NCI-H1048 (cell line): ENCODE measurements at regions not wholly inside any gene's neighbourhood (a gene's known extent, or its start where the extent isn't known, plus 50 kb on each side); places are given as distances from the start of the nearest gene placed in this dataset.
A peak's percentile ranks its signal among the peaks of the same experiment; 100 is the strongest.

Experiments used
- DNase-seq: peaks from one replicate; lab custom pipeline; 2025; lab: John Stamatoyannopoulos, UW

GRCh38 chr2:12254280-12254860 is 462.4 kb upstream of the TRIB2 start:
- no peak for DNase-seq

- no peak for DNase-seq
Observed at GRCh38 chr2:12256206-12256605, 460.5 kb upstream of the TRIB2 start.

GRCh38 chr2:12257476-12257875 is 459.3 kb upstream of the TRIB2 start:
- no peak for DNase-seq

- DNase-seq, result no peak
Observed at GRCh38 chr2:12259493-12259892, 457.2 kb upstream of the TRIB2 start.

- no peak for DNase-seq
Observed at GRCh38 chr2:12261986-12262680, 454.6 kb upstream of the TRIB2 start.

DNA sequence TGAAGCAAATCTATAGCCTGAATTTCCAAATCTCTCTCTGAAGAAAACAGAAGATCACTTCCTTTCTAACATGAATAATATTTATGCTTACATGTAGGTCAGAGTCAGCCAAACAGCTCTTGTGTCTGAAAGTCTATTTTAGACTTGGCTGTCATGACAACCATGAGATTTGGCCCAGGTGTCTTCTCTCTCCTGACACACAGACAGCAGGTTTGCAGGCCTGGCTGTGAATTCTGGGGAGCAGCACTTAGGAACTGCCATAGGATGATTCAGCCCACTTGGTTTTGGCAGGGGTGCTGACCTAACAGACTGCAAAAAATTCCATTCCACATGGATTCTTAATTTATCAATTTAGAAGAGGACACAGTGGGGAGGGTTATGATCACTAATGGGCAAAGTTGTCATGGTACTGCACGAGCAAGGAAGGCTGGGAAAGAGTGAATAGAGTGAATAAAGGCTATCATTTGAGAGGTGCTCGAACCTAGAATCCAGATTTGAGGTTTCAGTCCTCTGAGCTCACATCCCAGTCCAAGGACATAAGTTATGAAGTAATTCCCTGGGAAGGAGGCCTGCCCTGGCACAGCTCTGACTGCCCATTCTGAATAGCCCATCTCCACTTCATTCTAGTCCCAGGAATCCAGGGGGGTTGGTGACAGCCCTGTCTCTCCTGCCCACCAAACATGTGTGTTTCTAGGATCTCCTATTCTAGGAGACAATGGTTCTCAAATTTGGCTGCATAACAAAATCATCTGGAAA is 453.9 kb upstream of the TRIB2 start:
- no peak for DNase-seq

DNA sequence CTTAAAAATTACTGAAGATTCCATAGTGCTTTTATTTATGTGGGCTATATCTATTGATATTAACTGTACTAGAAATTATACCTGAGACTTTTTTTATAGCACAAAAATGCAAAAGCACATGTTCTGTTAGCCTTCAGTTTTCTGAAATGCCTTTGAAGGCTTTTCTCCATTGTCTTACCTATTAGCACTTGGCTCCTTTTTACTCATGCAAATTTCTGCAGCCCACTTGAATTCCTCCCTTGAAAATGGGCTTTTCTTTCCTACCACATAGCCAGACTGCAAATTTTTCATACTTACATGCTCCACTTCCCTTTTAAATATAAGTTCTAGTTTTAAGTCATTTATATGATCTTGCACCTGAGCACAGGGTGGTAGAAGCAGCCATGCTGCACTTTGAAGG is 453.0 kb upstream of the TRIB2 start:
- DNase-seq, result no peak

DNA sequence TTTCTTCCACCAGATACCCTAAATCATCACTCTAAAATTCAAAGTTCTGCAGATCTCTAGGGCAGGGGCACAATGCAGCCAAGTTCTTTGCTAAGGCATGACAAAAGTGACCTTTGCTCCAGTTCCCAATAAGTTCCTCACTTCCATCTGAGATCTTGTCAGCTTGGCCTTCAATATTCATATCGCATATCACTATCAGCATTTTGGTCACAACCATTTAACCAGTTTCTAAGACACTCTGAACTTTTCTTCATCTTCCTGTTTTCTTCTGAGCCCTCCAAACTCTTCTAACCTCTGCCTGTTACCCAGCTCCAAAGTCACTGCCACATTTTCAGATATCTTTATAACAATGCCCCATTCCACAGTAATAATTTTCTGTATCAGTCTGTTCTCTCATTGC is 452.6 kb upstream of the TRIB2 start:
- DNase-seq, result no peak

- DNase-seq, result no peak
Observed at GRCh38 chr2:12265646-12266045, 451.1 kb upstream of the TRIB2 start.

DNA sequence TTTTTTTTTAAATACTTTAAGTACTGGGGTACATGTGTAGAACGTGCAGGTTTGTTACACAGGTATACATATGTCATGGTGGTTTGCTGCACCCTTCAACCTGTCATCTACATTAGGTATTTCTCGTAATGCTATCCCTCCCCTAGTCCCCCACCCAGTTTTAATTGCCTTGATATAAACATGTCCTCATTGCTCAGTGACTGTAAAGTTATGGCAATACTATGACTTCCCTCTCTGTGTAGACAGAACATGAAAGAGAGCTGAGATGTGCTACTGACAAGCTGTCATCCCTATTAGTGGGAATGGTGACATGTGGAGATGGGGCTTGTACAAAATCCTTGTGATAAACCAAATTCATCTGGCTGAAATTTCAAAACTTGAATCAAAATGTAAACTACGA is 449.7 kb upstream of the TRIB2 start:
- DNase-seq, result no peak

GRCh38 chr2:12269041-12269972 is 447.4 kb upstream of the TRIB2 start:
- DNase-seq, result peak; percentile 70

GRCh38 chr2:12270876-12271588 is 445.7 kb upstream of the TRIB2 start:
- no peak for DNase-seq

DNA sequence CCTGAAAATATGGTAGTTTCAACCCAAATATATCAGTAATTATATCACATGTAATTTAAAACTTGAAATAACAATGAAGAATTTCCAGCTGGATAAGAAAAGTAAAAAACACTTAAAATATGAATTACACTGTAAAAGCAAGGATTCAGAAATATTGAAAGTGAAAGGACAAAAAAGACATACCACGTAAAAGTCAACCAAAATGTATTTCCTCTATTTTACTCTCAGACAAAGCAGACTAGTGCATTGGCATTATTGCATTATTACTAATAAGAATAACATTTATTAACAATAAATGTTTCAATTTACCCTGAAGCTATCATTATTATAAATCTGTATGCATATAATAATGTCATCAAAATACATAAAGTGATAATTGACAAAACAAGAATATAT is 445.1 kb upstream of the TRIB2 start:
- no peak for DNase-seq

DNA sequence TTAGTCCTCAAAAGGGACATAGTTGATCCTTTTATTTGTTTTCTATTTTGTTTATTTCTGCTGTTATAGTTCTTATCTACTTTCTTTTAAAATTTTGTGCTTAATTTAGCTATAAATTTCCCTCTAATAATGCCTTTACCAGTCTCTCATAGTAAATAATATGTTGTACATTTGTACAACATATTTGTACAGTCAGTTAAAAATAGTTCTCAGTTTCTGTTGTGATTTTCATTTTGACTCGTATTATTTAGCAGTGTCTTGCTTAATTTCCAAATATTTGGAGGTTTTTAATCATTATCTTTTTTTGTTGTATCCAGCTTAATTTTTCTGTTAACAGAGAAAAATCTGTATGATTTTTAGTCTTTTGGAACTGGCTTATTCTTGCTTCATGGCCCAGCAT is 443.6 kb upstream of the TRIB2 start:
- DNase-seq, result no peak

DNA sequence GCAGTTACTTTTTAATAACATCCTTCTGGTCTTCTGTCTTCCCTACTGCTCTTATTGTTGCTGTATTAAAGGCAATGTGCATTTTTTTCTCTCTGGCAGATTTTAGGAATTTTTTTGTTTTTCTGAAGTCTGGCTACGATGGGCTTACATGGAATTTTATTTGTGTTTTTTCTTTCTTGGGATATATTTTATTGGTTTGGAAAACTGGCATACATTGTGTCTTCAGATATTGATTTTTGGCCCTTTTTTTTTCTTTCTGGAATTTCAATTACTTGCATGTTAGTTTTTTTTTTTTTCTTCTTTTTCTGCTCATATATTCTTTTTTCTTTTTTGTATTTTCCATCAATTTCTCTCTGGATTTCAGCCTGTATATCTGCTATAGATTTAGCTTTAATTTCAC is 442.1 kb upstream of the TRIB2 start:
- DNase-seq, result no peak

GRCh38 chr2:12277241-12278034 is 439.3 kb upstream of the TRIB2 start:
- no peak for DNase-seq

GRCh38 chr2:12278217-12278750 is 438.5 kb upstream of the TRIB2 start:
- DNase-seq, result no peak

DNA sequence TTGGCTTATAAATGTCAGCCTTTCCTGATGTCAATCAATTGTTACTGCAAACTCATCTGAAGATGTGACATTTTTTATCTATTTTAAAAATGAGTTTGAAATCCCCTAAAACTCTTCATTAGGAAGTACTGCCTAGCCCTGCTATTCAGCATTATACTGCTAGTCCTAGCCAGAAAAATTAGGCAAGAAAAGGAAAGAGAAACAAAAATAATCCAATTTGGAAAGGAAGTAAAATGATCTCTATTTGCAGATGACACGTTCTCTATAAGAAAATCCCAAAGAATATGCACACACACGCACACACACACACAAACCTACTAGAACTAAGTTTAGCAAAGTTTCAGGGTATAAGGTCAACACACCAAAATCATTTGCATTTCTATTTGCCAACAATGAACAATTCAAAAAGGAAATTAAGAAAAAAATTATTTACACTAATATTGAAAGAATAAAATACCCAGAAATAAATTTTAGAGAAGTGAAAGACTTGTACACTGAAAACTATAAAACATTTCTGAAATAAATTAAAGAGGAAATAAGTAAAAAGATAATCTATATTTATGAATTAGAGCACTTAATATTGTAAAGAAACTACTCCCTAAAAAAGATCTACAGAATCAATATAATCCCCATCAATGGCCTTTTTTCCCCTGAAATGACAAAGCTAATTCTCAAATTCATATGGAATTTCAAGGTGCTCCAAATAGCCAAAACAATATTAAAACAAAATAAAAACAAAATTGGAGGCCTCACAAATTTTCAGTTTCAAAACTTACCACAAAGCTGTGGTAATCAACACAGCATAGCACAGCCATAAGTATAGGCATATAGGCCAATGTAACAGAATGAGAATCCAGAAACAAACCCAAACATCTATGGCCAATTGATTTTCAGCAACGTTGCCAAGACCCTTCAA is 433.7 kb upstream of the TRIB2 start:
- no peak for DNase-seq

DNA sequence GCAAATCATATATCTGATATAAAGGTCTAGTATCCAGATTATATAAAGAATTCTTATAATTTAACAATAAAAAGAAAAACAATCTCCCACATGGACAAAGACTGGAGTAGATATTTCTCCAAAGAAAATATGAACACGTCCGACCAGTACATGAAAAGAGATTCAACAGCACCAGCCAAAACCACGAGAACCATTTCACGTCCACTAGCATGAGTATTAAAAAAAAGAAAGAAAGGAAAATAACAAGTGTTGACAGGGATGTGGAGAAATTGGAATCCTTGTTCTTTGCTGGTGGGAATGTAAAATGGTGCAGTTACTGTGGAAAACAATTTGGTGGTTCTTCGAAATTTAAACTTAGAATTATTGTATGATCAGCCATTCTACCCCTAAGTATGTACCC is 432.7 kb upstream of the TRIB2 start:
- DNase-seq, result no peak
